HG02884 (cell line): ENCODE measurements at regions not wholly inside any gene's neighbourhood (a gene's known extent, or its start where the extent isn't known, plus 50 kb on each side); places are given as distances from the start of the nearest gene placed in this dataset.

ENCODE experiments used
- ATAC-seq: cut with Tn5 transposase; IDR thresholded peaks from one replicate; pipeline ENCODE4 v1.9.1; 2021; ENCODE audit warnings: mild to moderate bottlenecking, moderate library complexity; ENCODE audit not compliant: unreplicated experiment

DNA sequence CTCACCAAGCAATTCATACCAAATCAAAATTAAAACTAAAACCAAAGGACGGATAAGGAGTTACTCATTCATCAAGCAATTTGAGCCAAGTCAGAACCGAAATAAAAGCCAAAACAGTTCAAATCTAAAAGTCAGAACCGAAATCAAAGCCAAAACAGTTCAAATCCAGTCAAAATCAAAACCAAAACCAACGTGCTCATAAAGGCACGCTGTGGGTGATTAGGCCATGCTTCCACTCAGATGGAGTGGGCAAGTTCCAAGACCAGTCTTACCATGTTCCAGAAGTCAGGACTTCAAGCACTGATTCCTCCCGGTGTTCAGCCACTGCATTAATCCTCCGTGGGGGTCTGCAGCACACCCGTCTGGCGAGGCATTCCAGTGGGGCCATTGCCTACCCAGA, 409.3 kb downstream of the TGFB2 start:
- no peak for ATAC-seq

DNA sequence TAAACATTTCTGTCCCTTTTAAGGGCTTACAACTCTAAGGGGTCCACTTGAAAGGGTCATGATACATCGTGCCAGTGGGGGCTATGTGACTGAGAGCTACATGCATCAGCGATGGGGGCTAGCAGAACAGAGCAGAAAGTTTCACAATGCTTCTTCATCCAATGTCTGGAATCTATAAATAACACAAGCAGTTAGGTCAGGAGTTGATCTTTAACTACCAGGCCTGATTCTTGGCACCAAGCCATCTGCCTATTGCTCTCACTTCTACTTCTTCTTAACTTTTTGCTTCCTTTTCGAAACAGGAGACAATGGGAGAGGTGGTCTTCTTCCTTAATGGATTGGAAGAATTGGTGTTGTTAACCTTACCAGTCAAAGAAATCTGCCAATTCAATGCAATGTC, 410.0 kb downstream of the TGFB2 start:
- no peak for ATAC-seq

DNA sequence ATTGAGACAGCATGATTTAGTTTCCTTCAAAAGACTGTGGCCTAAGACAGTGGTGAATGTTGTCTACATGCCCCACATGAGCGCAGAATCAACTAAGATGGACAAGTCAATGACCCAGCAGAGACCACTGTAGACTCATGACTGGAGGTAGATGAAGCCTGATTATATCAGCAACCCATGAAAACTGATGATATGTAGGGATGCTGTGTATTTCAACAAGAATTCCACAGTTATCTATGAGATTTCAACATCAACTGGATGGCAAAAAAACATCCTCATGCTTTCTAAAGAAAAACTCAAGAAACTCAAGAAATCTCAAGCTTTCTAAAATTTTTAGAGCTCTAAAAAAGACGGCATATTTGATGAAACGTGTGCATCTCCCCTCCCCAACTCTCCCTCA, 413.9 kb upstream of the LYPLAL1 start:
- no peak for ATAC-seq

DNA sequence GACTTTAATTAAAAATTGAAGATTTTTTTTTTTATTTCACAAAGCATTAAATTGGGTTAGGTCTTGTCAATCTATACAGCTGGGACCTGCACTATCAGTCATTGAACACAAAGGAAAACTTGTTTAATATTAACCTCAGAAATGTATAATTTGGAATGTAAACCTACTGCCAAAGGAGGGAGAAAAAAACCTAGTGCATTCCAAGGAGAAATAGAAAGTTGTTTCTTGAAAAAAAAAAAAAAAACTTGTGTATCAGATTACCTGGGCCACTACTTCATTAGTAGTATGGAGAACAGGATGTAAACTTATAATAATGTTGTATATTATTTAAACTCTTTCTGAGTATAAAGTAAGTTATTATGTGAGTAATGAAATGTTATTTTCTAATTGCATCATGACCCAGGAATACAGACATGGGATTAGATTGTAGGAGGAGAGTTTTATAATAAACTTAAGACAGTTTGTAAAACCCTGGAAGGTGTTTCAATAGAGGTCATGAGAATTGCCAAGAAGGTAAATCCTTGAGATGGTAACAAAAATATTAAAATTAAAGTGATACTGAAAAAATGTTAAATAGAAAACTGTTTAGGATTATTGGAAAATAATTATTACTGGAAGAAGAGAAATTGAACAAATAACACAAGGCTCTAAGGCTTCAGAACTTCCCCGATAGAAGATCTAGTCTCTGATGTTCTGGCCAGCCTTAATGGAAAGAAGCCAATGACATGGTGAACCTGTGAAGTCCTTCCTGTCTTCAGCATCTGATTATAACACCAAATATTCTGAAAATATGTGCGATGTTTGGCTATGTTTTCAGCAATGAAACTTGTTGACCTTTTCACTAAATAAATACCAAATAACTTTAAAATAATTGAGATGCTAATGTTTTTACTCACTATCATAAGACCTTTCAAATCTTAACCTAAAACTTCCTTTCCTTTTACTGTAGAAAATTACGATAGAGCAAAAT, 412.8 kb upstream of the LYPLAL1 start:
- ATAC-seq, result no peak

DNA sequence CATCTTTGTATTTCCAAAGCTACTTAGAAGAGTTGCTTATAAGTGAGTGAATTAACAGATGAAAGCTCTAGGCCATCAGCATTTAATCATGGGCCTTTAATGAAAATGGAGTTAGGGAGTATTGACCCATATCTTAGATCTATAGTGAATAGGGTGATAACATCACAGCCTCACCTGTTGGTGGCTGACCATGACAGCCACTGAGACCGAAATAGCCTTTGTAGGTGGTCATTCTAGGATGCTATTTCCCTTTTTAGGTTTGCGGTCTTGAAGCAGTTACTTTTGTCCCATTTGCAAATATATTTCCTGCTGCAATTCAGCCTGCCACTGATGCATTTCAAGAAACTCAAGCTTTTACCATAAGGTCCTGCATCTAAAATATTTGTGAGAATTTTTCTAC, 410.1 kb upstream of the LYPLAL1 start:
- ATAC-seq, result peak; percentile 62

DNA sequence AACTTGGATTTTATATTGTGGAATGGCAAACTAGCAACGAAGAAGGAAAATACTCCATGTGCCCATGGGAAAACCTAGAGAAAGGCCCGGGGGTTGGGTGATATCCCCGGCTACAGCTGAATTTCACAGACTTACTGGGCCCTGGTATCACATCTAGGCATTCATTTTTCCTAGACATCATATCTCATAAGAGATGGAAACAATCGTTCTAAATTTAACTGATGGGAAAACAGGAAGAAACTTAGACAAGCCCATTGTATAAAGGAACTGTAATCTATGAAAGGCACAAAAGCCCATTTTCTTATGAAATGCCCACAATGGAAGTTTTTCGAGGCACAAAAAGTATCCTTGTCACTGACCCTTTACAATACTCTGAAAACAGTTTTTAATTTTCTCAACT, 407.9 kb upstream of the LYPLAL1 start:
- ATAC-seq, result no peak

DNA sequence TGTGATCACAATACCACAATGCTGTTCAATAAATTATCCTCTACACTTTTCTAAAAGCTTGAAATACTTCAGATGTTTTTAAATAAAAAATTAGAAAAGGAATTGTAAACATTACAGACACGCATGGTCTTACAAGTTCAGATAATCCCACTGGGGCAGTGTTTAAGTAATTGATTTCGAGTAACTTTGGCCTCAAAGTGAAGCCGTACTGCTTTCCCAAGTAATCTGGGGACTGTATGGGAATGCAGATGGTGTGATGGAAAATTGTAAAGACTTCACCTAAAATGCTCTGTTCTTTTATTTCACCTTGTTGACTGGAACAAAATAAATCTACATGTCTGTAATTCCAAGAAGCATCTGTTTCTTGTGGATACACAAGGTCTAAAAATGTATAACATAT, 401.7 kb upstream of the LYPLAL1 start:
- ATAC-seq, result no peak

DNA sequence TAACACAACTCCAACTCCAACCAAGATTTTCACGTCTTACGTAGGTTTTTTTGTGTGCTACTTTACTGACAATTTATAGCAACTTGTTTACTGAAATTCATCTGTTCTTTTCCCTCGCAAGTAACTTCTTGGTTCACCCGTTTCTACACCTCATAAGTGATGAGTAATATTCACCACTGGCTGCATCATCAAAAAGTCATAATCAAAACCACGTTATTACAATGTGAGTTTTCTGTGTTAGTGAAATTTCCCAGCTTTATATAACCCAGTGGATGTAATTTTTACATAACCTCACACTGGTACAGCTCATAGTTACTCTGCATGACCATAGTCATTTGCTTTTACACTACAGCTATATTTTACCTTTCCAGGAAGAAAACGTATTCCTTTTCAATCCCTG, 401.1 kb upstream of the LYPLAL1 start:
- ATAC-seq, result no peak

DNA sequence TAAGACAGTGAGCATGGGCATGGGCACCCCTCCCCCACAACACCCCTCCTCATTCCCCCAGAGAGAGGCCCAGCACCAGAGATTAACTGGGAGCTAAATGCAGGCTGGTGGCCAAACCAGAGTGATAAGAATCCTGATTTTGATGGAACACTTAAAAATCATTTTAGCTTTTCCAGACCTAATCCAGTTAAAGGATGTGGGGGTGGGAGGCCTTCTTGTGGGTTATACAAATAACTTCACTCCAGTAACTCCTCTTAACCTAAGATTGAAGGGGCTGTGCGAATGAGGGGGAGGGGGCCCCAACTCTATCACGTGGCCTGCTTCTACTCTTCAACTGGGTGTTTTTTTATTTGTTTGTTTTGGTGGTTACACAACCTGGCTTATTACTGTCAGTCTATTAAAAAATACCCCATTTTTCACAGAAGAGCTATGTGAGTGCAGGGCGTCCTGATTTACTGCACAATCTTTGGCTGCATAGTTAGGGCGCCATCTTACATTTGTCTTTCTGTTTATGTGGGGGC, 398.1 kb upstream of the LYPLAL1 start:
- ATAC-seq, result no peak

DNA sequence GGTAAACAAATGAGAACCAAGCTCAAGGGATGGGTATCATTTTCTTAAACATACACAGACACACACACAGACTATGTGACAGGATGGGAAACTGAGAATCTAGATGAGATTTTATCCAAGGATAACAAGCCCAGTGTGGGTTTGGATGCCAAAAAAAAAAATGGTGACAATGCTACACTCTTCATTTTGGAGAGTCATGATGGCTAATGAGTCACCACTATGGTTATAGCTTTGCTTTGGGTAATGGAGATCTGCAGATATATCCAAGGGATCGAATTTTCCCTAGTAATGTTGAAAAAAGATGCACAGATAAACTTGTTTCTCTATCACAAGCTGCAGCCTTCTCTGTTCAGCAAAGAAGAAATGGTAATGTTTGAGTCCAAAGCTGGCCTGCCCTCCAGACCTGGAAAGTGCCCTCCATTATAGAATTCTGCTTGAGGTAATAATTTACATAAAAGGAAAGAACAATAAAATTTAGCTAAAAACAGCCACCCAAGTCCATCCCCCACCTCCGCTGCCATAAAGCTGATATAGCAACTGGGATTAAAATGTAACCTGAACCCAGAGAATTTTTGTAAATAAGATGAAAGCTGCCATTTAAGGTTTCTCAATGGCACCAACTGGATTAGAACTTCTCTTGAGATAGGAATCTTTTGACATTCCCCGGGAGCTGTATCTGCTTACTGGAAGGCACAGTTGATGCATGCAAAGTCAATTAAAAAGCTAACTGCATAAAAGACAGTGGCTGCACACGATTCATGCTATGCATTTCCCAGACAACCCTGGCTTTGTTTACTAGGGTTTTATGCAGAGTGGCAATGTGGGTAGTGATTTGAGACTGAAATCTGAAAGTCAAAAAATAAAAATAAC, 395.2 kb upstream of the LYPLAL1 start:
- ATAC-seq, result no peak

DNA sequence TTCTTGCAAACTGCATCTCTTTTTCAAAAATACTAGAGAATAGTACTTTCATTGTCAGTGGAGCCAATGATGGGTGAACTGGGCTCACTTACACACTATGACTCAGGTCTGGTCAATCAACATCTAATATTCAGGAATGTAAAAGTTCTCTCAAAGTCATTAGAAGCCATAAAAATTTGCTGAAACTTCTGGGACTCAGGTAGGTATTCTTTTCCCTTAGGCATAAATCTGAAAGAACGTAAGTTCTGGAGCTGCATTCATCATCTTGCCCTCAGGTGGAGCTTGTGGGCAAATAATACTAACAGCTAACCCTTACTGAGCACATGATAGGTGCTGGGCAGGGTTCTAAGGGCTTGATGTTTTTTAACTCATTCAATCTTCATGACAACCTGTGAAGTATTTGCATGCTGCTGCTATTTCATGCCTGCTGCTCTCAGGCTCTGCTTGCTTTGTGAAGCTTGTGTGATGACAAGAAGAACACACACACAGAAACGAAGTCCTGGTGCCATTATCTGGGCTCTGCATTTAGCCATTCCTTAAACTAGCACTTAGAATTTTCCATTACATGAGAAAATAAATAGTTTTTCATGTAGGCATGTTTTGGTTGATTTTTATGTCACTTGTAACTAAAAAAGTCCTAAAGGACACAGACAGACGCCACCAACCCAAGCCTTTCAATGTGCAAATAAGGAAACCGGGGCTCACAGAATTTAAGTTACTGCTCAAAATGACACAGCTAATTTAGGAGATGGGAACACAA, 394.2 kb upstream of the LYPLAL1 start:
- no peak for ATAC-seq

DNA sequence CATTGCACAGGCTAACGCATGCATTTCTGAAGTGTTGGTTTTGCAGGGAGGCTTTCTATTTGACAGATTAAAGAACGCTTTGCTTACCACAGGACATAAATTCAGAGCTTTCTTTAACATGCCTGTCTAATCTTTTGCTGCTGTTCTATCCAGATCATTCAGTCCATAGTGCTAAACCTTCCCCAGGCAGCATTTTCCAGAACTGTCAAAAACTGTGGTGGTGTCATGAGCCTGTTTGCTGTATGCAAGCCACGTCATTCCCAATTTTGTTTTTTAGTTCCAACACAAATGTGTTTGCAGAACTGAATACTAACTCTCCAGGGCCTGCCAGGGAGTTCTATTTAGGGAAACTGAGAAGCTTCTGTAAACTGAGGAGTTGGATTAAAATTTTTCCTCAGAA, 390.5 kb upstream of the LYPLAL1 start:
- ATAC-seq, result no peak

DNA sequence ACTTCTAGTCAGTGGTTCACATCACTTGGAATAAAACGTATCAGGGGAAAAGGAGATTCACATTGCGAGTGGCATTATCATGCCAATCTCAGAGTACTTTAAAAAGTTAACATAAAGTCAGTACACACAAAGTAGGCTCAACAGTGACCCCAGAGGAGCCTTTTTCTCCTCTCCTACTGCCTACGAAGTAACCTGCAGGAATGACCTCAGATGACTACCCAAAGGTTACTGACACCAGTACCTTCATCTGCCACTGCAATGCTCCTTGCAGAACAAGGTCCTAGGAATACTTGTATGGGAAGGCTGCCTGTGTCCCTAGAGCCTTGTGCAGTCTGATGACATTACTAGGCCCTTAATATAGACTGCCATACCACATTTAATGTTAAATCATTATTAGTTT, 389.8 kb upstream of the LYPLAL1 start:
- ATAC-seq, result no peak

DNA sequence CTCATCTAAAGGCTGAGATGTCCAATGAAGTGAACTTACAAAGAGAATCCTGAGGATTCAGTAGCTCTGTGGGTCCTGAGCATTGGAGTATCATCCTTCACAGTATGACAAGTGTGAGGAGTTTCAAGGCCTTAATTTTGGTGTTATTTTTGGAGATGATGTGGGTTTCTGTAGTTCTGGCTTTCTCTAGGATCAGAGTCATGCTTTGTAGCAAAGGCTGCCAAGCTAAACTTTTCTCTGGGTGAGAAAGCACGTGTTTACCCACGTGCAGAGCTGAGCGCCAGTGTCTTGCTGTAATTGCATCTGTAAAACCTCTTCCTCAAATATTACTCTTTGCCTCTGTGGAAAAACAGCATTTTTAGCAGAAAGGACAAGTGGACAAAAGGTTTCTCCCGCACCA, 387.8 kb upstream of the LYPLAL1 start:
- ATAC-seq, result no peak

DNA sequence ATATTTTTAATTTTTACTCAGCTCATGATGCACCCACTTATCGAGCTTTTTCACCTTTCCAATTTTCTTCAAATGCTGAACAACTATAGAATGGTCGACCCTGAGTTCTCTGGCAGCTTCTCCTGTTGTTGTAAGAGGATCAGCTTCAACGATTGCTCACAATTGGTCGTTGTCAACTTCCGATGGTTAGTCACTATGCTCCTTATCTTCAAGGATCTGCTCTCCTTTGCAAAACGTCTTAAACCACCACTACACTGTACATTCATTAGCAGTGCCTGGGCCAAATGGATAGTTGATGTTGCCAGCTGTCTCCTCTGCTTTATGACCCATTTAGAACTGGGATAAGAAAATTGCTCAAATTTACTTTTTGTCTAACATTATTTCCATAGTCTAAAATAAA, 385.9 kb upstream of the LYPLAL1 start:
- no peak for ATAC-seq

DNA sequence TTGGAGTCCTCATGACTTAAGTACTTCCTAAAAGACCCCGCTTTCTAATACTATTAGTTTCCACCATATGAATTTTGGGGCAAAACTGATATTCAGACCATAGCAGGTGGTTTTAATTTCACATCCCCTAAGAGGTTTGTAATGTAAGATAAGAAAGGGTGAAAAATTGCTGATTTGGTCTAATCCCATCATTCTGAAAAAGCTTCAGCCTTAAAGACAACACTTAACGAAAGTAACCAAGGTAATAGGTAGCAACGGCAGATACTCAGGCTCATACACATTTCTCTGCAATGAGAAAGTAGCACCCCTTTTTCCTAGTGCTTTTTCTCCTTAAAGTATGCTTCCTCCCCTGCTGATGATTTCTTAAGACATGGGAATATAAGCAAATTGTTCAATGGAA, 376.9 kb upstream of the LYPLAL1 start:
- ATAC-seq, result no peak

DNA sequence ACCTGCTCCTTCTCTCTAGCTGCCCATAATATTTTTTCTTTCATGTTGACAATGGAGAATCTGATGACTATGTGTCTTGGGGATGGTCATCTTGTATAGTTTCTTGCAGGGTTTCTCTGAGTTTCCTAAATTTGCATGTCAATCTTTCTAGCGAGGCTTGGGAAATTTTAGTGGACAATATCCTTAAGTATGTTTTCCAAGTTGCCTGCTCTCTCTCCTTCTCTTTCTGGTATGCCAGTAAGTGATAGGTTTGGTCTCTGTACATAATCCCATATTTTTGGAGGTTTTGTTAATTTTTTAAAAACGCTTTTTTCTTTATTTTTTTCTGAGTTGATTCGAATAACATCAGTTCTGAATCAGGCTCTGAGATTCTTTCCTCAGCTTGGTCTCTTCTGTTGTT, 370.9 kb upstream of the LYPLAL1 start:
- no peak for ATAC-seq

DNA sequence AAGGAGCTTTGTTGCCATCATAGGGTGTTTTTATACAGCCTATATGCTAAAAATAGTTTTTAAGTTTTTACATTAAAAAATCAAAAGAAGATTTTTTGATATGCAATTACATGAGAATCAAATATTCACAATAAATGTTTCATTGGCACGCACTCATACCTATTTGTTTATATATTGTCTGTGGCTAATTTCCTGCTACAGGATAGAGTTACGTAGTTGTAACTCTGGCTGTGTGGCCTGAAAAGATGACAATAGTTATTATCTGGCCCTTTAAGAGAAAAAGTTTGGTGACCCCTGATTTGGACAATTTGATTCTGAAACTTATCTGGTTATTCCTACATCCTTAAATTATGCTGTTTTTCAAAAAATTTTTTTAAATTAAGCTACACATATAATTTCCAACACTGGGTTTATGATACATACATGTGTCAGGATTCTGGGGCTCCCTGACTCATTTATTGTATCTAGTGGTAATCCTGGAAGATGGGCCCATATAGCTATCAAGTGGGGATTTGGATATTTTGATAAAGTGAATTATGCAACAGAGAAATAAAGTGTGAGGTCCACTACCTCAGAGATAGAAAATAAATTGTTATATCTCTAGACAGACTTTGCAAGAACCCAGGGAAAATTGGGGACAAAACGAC, 370.2 kb upstream of the LYPLAL1 start:
- ATAC-seq, result no peak

DNA sequence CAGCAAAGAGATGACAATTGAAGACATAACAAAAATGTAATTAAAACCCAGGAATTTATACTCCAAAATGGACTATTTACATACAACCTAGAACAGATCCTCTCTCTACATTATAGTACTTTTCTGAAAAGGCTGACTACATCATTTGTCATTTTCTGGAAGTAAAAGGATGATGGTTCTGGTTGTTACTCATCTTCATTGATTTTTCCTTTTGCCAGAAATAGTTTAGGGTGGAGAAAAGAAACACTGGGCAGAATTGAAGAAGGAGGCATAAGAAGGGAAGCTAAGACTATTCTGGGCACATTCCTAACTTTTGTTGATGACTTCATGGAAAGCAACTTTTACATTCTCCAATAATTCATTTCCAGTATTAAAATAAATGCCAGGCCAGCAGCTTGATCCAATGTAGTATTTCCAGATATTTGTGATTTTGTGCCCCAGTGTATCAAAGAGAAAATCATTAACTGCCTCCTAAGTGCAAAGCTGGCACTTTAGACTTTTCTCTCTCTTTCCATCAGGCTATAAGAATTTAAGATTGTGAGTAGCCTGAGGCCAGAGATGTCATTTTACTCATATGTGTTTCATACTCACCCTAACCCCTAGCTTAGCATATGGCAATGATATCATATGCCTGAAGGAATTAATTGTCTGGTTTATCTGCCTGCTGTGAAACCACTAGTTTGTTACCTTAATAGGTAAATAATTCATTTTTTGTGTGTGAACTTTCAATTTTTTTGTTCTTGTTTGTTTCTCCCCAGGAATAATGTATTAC, 369.5 kb upstream of the LYPLAL1 start:
- ATAC-seq, result no peak

DNA sequence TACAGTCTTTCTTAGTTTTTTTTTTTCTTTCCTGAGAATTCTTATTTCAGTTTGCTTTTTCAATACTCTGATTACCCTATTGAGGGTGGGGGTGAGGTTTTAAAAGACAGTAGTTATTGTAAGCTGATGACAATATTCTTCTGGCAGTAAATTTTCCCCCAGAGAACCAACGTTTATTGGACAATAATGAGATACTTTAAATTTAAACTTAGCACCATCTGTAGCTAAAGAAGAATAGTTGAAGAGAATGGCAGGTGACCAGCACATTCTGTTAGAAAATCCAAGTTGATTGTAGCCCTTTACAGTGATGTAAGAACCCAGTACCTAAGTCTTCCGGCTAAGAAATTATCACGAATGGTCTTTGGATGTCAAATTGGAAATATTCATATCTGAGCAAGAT, 364.6 kb upstream of the LYPLAL1 start:
- no peak for ATAC-seq
